ENCODE measurements at regions not wholly inside any gene's neighbourhood (a gene's known extent, or its start where the extent isn't known, plus 50 kb on each side); places are given as distances from the start of the nearest gene placed in this dataset.

- DNase-seq: peak; percentile 71
These were observed 50.8 kb upstream of the DSN1 start for GRCh38 chr20:36824142-36824940.

GRCh38 chr20:36825385-36826104 lies 50.4 kb upstream of the TLDC2 start:
- DNase-seq: peak; percentile 44

All from renal pelvis (tissue), 1 donor.